ENCODE measurements at regions not wholly inside any gene's neighbourhood (a gene's known extent, or its start where the extent isn't known, plus 50 kb on each side); places are given as distances from the start of the nearest gene placed in this dataset.

GRCh38 chr6:104625536-104625935 lies 234.2 kb downstream of the HACE1 start:
- no peaks in the 10 kb centered on the region for H3K36me3 ChIP-seq (ENCODE audit: control insufficient read depth in 1 of 2, insufficient read depth in 2 of 2, low read depth in 1 of 2, low read length in 2 of 2)
- H2BK120ac ChIP-seq (ENCODE audit: low read depth, low read length): no peak overlapping the region
- H2BK12ac ChIP-seq (ENCODE audit: low read length in 2 of 2): peak overlapping the region; percentile 44 to 79
- peak overlapping the region; percentile 31 for H4K8ac ChIP-seq (ENCODE audit: low read length)
- peak overlapping the region; percentile 79 for H3K27ac ChIP-seq (ENCODE audit: low read length, poor library complexity, severe bottlenecking)
- H3K9me3 ChIP-seq (ENCODE audit: control insufficient read depth, low read length): no peaks in the 10 kb centered on the region
- H3K4me1 ChIP-seq (ENCODE audit: control insufficient read depth, insufficient read depth, low read depth, low read length): peaks cover 7% of the 10 kb centered on the region
- H2AK5ac ChIP-seq (ENCODE audit: low read length, severe bottlenecking): peak overlapping the region; percentile 76
- H3K4me2 ChIP-seq (ENCODE audit: low read length, poor library complexity, severe bottlenecking): no peak overlapping the region
- H3K23ac ChIP-seq (ENCODE audit: low read length in 2 of 2): no peak overlapping the region
- no peak overlapping the region for H3K4me3 ChIP-seq (ENCODE audit: insufficient read depth in 1 of 2, low read depth in 1 of 2, low read length in 2 of 2)
- no peak overlapping the region for H2BK15ac ChIP-seq (ENCODE audit: low read depth, poor library complexity, severe bottlenecking)
- H3K9ac ChIP-seq (ENCODE audit: low read length): no peak overlapping the region
- peak overlapping the region; percentile 9 for H4K91ac ChIP-seq (ENCODE audit: low read length)
- no peak overlapping the region for H3K4ac ChIP-seq (ENCODE audit: low read depth in 1 of 2, low read length in 2 of 2)
- peak; percentile 91 for DNase-seq
- H3K14ac ChIP-seq (ENCODE audit: low read length in 2 of 2): no peak overlapping the region
- H3K18ac ChIP-seq (ENCODE audit: low read depth in 1 of 2, low read length in 2 of 2): peak overlapping the region; percentile 44 to 57
- H3K27me3 ChIP-seq (ENCODE audit: control insufficient read depth in 1 of 2, insufficient read depth in 1 of 2, low read length in 2 of 2): no peaks in the 10 kb centered on the region
- peak overlapping the region; percentile 53 for H2BK5ac ChIP-seq (ENCODE audit: low read depth, low read length, poor library complexity, severe bottlenecking)
- WGBS: 32% methylated on average over 5 of the region's 5 CpGs
- no peaks in the 10 kb centered on the region for H3K79me1 ChIP-seq (replicated peaks; ENCODE audit: low read length, poor library complexity, severe bottlenecking)
- H2AFZ ChIP-seq (ENCODE audit: low read depth, low read length): no peak overlapping the region

- H3K18ac ChIP-seq (ENCODE audit: low read depth in 1 of 2, low read length in 2 of 2): no peak overlapping the region
Observed at GRCh38 chr6:104623052-104623690, 236.5 kb downstream of the HACE1 start.

GRCh38 chr6:104621396-104621795 lies 238.3 kb downstream of the HACE1 start:
- H3K27me3 ChIP-seq (ENCODE audit: control insufficient read depth in 1 of 2, insufficient read depth in 1 of 2, low read length in 2 of 2): no peaks in the 10 kb centered on the region
- no peaks in the 10 kb centered on the region for H3K9me3 ChIP-seq (ENCODE audit: control insufficient read depth, low read length)
- 100% methylated on average over 1 of the region's 2 CpGs for WGBS
- no peak overlapping the region for H2BK15ac ChIP-seq (ENCODE audit: low read depth, poor library complexity, severe bottlenecking)
- H3K23ac ChIP-seq (ENCODE audit: low read length in 2 of 2): no peak overlapping the region
- no peak overlapping the region for H3K27ac ChIP-seq (ENCODE audit: low read length, poor library complexity, severe bottlenecking)
- no peak for DNase-seq
- no peak overlapping the region for H4K8ac ChIP-seq (ENCODE audit: low read length)
- no peak overlapping the region for H3K4ac ChIP-seq (ENCODE audit: low read depth in 1 of 2, low read length in 2 of 2)
- no peak overlapping the region for H4K91ac ChIP-seq (ENCODE audit: low read length)
- H3K9ac ChIP-seq (ENCODE audit: low read length): no peak overlapping the region
- no peak overlapping the region for H2BK12ac ChIP-seq (ENCODE audit: low read length in 2 of 2)
- H3K18ac ChIP-seq (ENCODE audit: low read depth in 1 of 2, low read length in 2 of 2): no peak overlapping the region
- no peak overlapping the region for H2AFZ ChIP-seq (ENCODE audit: low read depth, low read length)
- no peaks in the 10 kb centered on the region for H3K36me3 ChIP-seq (ENCODE audit: control insufficient read depth in 1 of 2, insufficient read depth in 2 of 2, low read depth in 1 of 2, low read length in 2 of 2)
- no peak overlapping the region for H2AK5ac ChIP-seq (ENCODE audit: low read length, severe bottlenecking)
- H3K4me2 ChIP-seq (ENCODE audit: low read length, poor library complexity, severe bottlenecking): no peak overlapping the region
- H2BK120ac ChIP-seq (ENCODE audit: low read depth, low read length): no peak overlapping the region
- H3K14ac ChIP-seq (ENCODE audit: low read length in 2 of 2): no peak overlapping the region
- H3K4me1 ChIP-seq (ENCODE audit: control insufficient read depth, insufficient read depth, low read depth, low read length): peaks cover 7% of the 10 kb centered on the region
- no peaks in the 10 kb centered on the region for H3K79me1 ChIP-seq (replicated peaks; ENCODE audit: low read length, poor library complexity, severe bottlenecking)
- H3K4me3 ChIP-seq (ENCODE audit: insufficient read depth in 1 of 2, low read depth in 1 of 2, low read length in 2 of 2): no peak overlapping the region
- H2BK5ac ChIP-seq (ENCODE audit: low read depth, low read length, poor library complexity, severe bottlenecking): no peak overlapping the region

More at GRCh38 chr6:104623052-104623690, 236.5 kb downstream of the HACE1 start:
- no peak overlapping the region for H2AK5ac ChIP-seq (ENCODE audit: low read length, severe bottlenecking)
- H2BK120ac ChIP-seq (ENCODE audit: low read depth, low read length): no peak overlapping the region
- no peak overlapping the region for H4K91ac ChIP-seq (ENCODE audit: low read length)
- H3K27ac ChIP-seq (ENCODE audit: low read length, poor library complexity, severe bottlenecking): peak overlapping the region; percentile 36
- H3K79me1 ChIP-seq (replicated peaks; ENCODE audit: low read length, poor library complexity, severe bottlenecking): no peaks in the 10 kb centered on the region
- H2BK12ac ChIP-seq (ENCODE audit: low read length in 2 of 2): no peak overlapping the region
- H4K8ac ChIP-seq (ENCODE audit: low read length): no peak overlapping the region
- no peak overlapping the region for H3K4ac ChIP-seq (ENCODE audit: low read depth in 1 of 2, low read length in 2 of 2)
- no peak overlapping the region for H3K4me3 ChIP-seq (ENCODE audit: insufficient read depth in 1 of 2, low read depth in 1 of 2, low read length in 2 of 2)
- no peak overlapping the region for H2BK15ac ChIP-seq (ENCODE audit: low read depth, poor library complexity, severe bottlenecking)
- H2BK5ac ChIP-seq (ENCODE audit: low read depth, low read length, poor library complexity, severe bottlenecking): no peak overlapping the region
- WGBS: 31% methylated on average over 9 of the region's 9 CpGs
- no peak overlapping the region for H2AFZ ChIP-seq (ENCODE audit: low read depth, low read length)
- no peaks in the 10 kb centered on the region for H3K27me3 ChIP-seq (ENCODE audit: control insufficient read depth in 1 of 2, insufficient read depth in 1 of 2, low read length in 2 of 2)
- H3K4me2 ChIP-seq (ENCODE audit: low read length, poor library complexity, severe bottlenecking): peak overlapping the region; percentile 38
- no peak overlapping the region for H3K9ac ChIP-seq (ENCODE audit: low read length)
- peak; percentile 52 for DNase-seq
- no peaks in the 10 kb centered on the region for H3K36me3 ChIP-seq (ENCODE audit: control insufficient read depth in 1 of 2, insufficient read depth in 2 of 2, low read depth in 1 of 2, low read length in 2 of 2)
- H3K9me3 ChIP-seq (ENCODE audit: control insufficient read depth, low read length): no peaks in the 10 kb centered on the region
- no peak overlapping the region for H3K23ac ChIP-seq (ENCODE audit: low read length in 2 of 2)
- peaks cover 7% of the 10 kb centered on the region for H3K4me1 ChIP-seq (ENCODE audit: control insufficient read depth, insufficient read depth, low read depth, low read length)
- H3K14ac ChIP-seq (ENCODE audit: low read length in 2 of 2): no peak overlapping the region

- H3K4me3 ChIP-seq (ENCODE audit: insufficient read depth in 1 of 2, low read depth in 1 of 2, low read length in 2 of 2): no peak overlapping the region
- no peaks in the 10 kb centered on the region for H3K27me3 ChIP-seq (ENCODE audit: control insufficient read depth in 1 of 2, insufficient read depth in 1 of 2, low read length in 2 of 2)
- H3K4me2 ChIP-seq (ENCODE audit: low read length, poor library complexity, severe bottlenecking): no peak overlapping the region
- H2AFZ ChIP-seq (ENCODE audit: low read depth, low read length): no peak overlapping the region
- peak overlapping the region in 1 of 2 experiments; percentile 19 for H3K14ac ChIP-seq (ENCODE audit: low read length in 2 of 2)
- no peaks in the 10 kb centered on the region for H3K79me1 ChIP-seq (replicated peaks; ENCODE audit: low read length, poor library complexity, severe bottlenecking)
- H3K36me3 ChIP-seq (ENCODE audit: control insufficient read depth in 1 of 2, insufficient read depth in 2 of 2, low read depth in 1 of 2, low read length in 2 of 2): no peaks in the 10 kb centered on the region
- H3K4ac ChIP-seq (ENCODE audit: low read depth in 1 of 2, low read length in 2 of 2): no peak overlapping the region
- peaks cover 3% of the 10 kb centered on the region for H3K4me1 ChIP-seq (ENCODE audit: control insufficient read depth, insufficient read depth, low read depth, low read length)
- DNase-seq: no peak
- H3K18ac ChIP-seq (ENCODE audit: low read depth in 1 of 2, low read length in 2 of 2): no peak overlapping the region
- H3K9ac ChIP-seq (ENCODE audit: low read length): no peak overlapping the region
- no peaks in the 10 kb centered on the region for H3K9me3 ChIP-seq (ENCODE audit: control insufficient read depth, low read length)
- no peak overlapping the region for H4K91ac ChIP-seq (ENCODE audit: low read length)
- no peak overlapping the region for H4K8ac ChIP-seq (ENCODE audit: low read length)
- 95% methylated on average over 4 of the region's 4 CpGs for WGBS
- no peak overlapping the region for H2AK5ac ChIP-seq (ENCODE audit: low read length, severe bottlenecking)
- H2BK15ac ChIP-seq (ENCODE audit: low read depth, poor library complexity, severe bottlenecking): no peak overlapping the region
- H2BK120ac ChIP-seq (ENCODE audit: low read depth, low read length): no peak overlapping the region
- H2BK5ac ChIP-seq (ENCODE audit: low read depth, low read length, poor library complexity, severe bottlenecking): no peak overlapping the region
- H2BK12ac ChIP-seq (ENCODE audit: low read length in 2 of 2): no peak overlapping the region
- no peak overlapping the region for H3K27ac ChIP-seq (ENCODE audit: low read length, poor library complexity, severe bottlenecking)
- H3K23ac ChIP-seq (ENCODE audit: low read length in 2 of 2): no peak overlapping the region
Observed at GRCh38 chr6:104617591-104617990, 242.1 kb downstream of the HACE1 start.

Data from mesenchymal stem cell (in vitro differentiated cells and primary cell).